AG10803 (cell line): ENCODE measurements at regions not wholly inside any gene's neighbourhood (a gene's known extent, or its start where the extent isn't known, plus 50 kb on each side); places are given as distances from the start of the nearest gene placed in this dataset.

ENCODE experiments used
- DNase-seq: peaks from one replicate; pipeline ENCODE4 v3.0.0; 2010; ENCODE audit warnings: low read depth
- H3K4me3 ChIP-seq: 2 replicates; pipeline ENCODE4 v1.5.1; 2011; ENCODE audit warnings: mild to moderate bottlenecking, low read length, control low read depth
- TF ChIP-seq, protein P1 (sequence below): conservative IDR thresholded peaks from 2 replicates; pipeline ENCODE4 v1.5.1; 2011; ENCODE audit warnings: mild to moderate bottlenecking, low read length, control low read depth, inconsistent platforms

DNA sequence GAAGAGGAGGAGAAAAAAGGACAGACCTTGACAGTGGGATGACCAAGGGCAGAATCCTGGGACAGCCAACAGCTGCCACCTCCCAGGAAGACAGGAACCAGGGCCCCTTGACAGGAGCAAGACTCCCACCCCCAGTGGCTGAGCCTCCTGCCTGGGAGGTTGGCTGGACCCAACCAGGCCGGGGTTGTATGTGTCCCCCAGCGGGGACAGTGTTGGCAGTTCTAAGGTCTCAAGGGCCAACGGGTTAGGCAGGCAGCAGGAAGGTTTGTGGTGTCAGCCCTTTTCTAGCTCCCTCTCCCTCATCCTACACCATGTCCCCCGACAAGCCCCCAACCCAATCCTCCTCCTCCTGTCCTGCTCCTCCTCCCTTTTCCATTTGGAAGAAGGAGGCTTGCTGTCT is 126.2 kb downstream of the MRM1 start:
- DNase-seq, result no peak
- TF ChIP-seq, protein P1, sequence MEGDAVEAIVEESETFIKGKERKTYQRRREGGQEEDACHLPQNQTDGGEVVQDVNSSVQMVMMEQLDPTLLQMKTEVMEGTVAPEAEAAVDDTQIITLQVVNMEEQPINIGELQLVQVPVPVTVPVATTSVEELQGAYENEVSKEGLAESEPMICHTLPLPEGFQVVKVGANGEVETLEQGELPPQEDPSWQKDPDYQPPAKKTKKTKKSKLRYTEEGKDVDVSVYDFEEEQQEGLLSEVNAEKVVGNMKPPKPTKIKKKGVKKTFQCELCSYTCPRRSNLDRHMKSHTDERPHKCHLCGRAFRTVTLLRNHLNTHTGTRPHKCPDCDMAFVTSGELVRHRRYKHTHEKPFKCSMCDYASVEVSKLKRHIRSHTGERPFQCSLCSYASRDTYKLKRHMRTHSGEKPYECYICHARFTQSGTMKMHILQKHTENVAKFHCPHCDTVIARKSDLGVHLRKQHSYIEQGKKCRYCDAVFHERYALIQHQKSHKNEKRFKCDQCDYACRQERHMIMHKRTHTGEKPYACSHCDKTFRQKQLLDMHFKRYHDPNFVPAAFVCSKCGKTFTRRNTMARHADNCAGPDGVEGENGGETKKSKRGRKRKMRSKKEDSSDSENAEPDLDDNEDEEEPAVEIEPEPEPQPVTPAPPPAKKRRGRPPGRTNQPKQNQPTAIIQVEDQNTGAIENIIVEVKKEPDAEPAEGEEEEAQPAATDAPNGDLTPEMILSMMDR, result no peak
- H3K4me3 ChIP-seq, result no peak overlapping the region

DNA sequence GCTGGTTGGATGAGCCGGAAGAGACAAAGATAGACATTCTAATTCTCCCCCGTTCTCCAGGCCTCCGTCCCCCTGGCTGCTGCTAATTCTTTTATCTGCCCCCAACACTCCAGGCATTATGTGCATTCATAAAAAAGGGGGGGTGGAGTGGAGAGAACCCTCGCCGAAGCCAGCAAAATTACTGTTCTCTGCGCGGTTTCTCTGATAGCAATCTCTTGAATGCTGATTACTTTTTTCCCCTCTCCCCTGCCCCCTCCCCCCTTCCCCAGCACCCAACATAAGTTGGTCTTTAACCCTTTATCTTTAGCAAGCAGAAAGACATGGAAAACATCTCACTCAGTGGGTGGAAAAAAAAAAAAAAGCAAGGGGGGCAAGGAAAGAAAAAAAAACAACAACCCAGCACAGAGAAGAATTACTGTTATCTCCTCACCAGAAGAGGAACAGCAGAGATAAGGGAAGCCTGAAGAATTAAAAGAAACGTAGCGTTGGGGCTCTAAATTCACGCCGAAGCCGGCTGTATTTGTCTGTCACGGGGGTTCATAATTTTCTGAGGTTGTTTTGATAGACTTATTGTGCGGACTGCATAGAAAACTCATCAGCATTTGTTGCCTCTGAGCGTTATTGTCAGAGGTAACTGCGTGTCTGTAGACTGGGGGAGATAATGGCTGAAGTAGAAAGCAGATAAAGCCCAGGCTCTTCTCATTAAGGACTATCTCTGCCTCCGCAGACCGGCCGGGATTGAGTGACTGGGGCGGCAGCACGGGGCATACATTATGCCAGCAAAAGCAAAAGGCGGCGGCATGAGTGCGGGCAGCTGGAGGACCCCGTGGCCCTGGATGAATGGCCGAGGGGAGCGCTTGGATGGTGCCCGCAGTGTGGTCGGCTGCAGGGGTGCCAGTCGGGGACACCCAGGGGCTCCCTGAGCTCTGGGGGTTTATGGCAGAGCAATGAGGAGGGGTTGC is 126.9 kb downstream of the MRM1 start:
- no peak overlapping the region for H3K4me3 ChIP-seq
- no peak for DNase-seq
- TF ChIP-seq, protein P1, result no peak

DNA sequence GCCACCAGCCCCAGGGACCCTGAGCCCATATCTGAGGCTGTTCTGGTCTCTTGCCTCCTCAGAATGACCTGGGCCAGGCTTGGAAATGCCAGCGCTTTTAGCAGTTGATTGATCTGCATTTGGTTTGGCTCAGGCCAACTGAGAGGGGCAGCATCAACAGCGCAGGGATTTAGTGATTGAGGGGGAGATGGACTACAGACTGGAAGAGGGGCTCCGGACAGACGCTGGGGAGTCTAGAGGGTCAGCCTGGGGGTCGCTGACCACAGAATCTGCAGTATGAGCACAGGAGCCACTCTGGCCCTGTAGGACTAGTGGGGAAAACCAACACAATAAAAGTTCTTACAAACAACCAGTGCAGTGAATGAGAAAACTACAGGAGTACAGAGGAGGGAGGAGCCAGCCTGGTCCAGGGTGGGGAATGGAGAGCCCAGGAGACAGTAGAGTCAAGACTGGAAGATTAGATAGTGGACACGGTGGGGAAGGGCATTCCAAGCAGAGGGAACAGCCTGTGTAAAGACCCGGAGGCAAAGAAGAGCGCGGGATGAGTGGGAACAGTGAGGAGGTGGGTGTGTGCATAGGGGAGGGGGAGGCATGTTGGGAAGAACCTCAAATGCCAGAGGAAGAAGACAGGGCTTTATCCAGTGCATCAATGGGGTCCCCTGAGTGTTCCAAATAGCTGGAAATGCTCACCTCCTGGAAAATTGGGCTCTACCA is 128.9 kb downstream of the MRM1 start:
- TF ChIP-seq, protein P1, result no peak

DNA sequence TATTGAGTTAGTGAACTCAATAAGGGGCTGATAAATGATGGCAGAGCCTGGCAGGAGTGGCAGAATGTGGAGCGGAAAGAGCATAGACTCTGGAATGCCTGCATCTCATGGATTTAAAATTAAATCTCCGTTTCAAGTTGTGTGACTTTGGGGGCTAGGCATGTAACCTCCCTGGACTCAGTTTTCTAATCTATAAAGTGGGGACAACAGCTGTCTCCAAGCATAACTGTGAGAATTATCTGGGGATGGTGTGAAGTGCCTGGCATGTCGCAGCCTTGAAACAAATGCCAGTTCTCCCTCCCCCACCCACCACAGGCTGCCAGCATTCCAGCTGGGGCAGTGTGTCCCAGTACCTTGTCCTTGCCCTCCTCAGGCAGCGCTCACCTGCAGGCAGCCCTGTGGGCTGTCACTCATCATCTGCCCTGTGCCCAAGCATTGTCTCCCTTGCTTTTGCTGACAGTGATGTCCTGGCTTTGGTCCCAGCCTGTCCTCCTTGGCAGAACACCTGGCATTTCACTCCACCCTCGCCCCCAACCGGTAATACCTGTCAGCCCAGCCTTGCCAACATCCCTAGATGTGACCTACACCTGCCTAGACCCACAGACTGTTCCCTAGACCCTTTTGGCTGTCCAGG is 129.6 kb downstream of the MRM1 start:
- DNase-seq, result no peak
- no peak overlapping the region for H3K4me3 ChIP-seq
- TF ChIP-seq, protein P1, result no peak

More for the DNA sequence above, 128.9 kb downstream of the MRM1 start:
- H3K4me3 ChIP-seq, result no peak overlapping the region
- DNase-seq, result no peak

DNA sequence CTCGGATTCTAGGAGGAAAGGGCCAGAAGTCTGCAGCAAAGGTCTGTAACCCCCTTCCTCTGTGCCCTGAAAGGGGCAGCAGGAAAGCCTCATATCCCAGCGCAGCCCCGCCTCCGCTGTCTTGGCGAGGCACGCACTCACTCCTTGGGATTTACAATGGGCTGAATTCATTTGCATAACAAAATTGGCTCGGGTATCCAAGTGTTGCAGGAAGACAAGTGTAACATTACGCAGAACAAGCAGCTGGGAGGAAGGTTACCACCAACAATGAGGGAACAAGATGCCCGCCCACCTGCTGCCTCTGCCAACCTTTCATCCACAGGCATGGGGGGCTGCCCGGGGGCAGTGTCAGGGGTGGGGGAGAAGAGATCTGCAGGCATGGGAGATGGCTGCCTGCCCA is 130.4 kb downstream of the MRM1 start:
- TF ChIP-seq, protein P1, result no peak
- no peak for DNase-seq
- H3K4me3 ChIP-seq, result no peak overlapping the region

DNA sequence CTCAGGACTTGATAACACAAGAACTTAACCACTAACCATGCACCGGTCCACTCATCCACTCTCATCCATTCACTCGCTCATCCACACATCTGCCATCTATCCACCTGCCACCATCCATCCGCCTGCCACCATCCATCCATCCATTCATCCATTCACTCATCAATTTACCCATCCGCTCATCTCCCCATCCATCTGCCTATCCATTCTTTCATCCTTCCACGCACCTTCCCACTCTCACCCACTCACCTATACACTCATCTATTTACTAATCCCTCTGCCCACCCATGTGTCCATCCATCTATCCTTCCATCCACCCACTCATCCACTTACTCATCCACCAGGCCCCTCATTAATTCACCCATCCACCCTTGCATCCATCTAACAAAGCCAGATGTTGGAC is 131.0 kb downstream of the MRM1 start:
- H3K4me3 ChIP-seq, result no peak overlapping the region
- no peak for DNase-seq
- TF ChIP-seq, protein P1, result no peak
